ENCODE measurements at regions not wholly inside any gene's neighbourhood (a gene's known extent, or its start where the extent isn't known, plus 50 kb on each side); places are given as distances from the start of the nearest gene placed in this dataset.

- TF ChIP-seq CTCF (IDR thresholded peaks at IDR 0.05) (no peak), POLR2A (IDR thresholded peaks at IDR 0.05) (no peak)
Observed at GRCh38 chr1:103348136-103348535, 177.4 kb upstream of the RNPC3 start.

Data from Peyer's patch (tissue), 4 donors.